ENCODE measurements at regions not wholly inside any gene's neighbourhood (a gene's known extent, or its start where the extent isn't known, plus 50 kb on each side); places are given as distances from the start of the nearest gene placed in this dataset.
"Not testable (repeated sequence)": the region's sequence is repeated elsewhere in the genome, so short reads cannot be mapped to it uniquely, and the experiment has no call there.

DNA sequence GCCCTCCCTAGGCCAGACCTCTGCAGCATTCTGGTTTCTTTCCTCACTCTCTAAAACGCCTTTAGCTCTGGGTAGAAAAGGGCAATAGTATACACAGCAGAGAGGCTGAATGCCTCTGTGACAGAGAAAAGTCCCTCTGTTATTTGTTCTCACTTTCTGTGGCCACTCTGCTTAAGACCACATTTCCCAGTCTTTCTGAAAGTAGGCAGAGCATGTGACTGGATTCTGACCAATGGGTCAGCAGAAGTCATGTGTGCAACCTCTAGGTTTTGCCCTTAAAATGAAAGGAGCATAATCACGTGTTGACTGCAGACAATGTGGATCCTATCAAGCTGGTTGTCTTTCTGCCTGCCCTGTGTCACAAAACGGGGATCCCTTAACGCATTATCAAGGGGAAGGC lies 79.7 kb upstream of the MARK1 start:
- H3K4me1 Mint-ChIP-seq (ENCODE audit: unreplicated experiment) = peaks cover 2% of the 10 kb centered on the region
- H3K27ac Mint-ChIP-seq (ENCODE audit: unreplicated experiment) = no peak overlapping the region
- H3K4me3 Mint-ChIP-seq (ENCODE audit: unreplicated experiment) = no peak overlapping the region
- DNase-seq (ENCODE audit: low spot score) = no peak
- TF ChIP-seq, protein P1, sequence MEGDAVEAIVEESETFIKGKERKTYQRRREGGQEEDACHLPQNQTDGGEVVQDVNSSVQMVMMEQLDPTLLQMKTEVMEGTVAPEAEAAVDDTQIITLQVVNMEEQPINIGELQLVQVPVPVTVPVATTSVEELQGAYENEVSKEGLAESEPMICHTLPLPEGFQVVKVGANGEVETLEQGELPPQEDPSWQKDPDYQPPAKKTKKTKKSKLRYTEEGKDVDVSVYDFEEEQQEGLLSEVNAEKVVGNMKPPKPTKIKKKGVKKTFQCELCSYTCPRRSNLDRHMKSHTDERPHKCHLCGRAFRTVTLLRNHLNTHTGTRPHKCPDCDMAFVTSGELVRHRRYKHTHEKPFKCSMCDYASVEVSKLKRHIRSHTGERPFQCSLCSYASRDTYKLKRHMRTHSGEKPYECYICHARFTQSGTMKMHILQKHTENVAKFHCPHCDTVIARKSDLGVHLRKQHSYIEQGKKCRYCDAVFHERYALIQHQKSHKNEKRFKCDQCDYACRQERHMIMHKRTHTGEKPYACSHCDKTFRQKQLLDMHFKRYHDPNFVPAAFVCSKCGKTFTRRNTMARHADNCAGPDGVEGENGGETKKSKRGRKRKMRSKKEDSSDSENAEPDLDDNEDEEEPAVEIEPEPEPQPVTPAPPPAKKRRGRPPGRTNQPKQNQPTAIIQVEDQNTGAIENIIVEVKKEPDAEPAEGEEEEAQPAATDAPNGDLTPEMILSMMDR (IDR thresholded peaks at IDR 0.05; ENCODE audit: unreplicated experiment) = no peak
- no peaks in the 10 kb centered on the region for H3K9me3 Mint-ChIP-seq (ENCODE audit: unreplicated experiment)
- peaks cover 5% of the 10 kb centered on the region for H3K36me3 Mint-ChIP-seq (ENCODE audit: low read depth, unreplicated experiment)
- H3K27me3 Mint-ChIP-seq (ENCODE audit: unreplicated experiment) = no peaks in the 10 kb centered on the region

DNA sequence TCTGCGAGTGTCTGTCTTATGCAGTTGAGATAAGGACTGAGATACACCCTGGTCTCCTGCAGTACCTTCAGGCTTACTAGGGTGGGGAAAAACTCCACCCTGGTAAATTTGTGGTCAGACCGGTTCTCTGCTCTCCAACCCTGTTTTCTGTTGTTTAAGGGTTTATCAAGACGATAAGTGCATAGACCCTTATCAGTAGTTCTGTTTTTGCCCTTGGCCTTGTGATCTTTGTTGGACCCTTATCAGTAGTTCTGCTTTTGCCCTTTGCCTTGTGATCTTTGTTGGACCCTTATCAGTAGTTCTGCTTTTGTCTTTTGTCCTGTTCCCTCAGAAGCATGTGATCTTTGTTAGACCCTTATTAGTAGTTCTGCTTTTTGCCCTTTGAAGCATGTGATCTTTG lies 83.3 kb upstream of the MARK1 start:
- H3K27ac Mint-ChIP-seq (ENCODE audit: unreplicated experiment); DNase-seq (ENCODE audit: low spot score); H3K9me3 Mint-ChIP-seq (ENCODE audit: unreplicated experiment); H3K4me3 Mint-ChIP-seq (ENCODE audit: unreplicated experiment); H3K36me3 Mint-ChIP-seq (ENCODE audit: low read depth, unreplicated experiment); H3K27me3 Mint-ChIP-seq (ENCODE audit: unreplicated experiment); H3K4me1 Mint-ChIP-seq (ENCODE audit: unreplicated experiment): not testable (repeated sequence)

DNA sequence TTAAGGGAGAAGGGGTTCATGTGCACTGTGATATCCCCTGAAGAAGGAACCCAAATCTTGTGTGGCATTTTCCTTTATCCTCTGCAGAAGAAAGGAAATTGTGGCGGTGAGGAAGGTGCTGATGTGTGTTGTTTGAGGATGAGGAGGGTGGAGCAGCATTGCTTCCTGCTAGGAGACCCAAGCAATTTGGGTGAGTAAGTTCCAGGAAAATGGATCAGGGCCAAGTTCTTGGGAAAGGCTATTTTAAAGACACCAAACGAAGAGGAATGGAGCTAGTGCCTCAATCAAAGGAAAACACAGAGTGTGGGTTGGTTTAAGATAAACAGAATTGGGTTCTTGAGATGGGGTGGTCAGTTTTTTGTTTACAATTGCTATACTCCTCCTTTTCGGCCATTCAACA lies 86.7 kb upstream of the MARK1 start:
- no peak overlapping the region for H3K4me3 Mint-ChIP-seq (ENCODE audit: unreplicated experiment)
- DNase-seq (ENCODE audit: low spot score) = no peak
- H3K4me1 Mint-ChIP-seq (ENCODE audit: unreplicated experiment) = peaks cover 7% of the 10 kb centered on the region
- no peaks in the 10 kb centered on the region for H3K27me3 Mint-ChIP-seq (ENCODE audit: unreplicated experiment)
- H3K27ac Mint-ChIP-seq (ENCODE audit: unreplicated experiment) = no peak overlapping the region
- TF ChIP-seq, protein P1 (IDR thresholded peaks at IDR 0.05; ENCODE audit: unreplicated experiment) = no peak
- peaks cover 5% of the 10 kb centered on the region for H3K36me3 Mint-ChIP-seq (ENCODE audit: low read depth, unreplicated experiment)
- H3K9me3 Mint-ChIP-seq (ENCODE audit: unreplicated experiment) = no peaks in the 10 kb centered on the region

DNA sequence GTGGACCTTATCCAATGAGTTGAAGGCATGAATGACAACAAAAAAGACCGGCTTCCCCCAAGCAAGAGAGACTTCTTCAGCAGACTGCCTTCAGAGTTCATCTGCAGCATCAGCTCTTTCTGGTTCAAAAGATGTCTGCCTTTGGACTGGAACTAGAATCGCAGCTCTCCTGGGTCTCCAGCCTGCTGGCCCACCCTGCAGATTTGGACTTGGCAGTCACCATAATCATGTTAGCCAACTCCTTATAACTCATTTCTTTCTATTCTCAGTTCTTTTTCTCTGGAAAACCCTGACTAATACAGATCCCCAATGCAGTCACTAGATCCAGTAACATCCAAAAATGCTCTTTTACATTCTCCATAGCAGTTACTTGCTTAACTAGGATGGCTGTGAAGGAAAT lies 89.2 kb upstream of the MARK1 start:
- H3K27ac Mint-ChIP-seq (ENCODE audit: unreplicated experiment) = no peak overlapping the region
- no peak for DNase-seq (ENCODE audit: low spot score)
- H3K9me3 Mint-ChIP-seq (ENCODE audit: unreplicated experiment) = no peaks in the 10 kb centered on the region
- H3K27me3 Mint-ChIP-seq (ENCODE audit: unreplicated experiment) = no peaks in the 10 kb centered on the region
- H3K4me3 Mint-ChIP-seq (ENCODE audit: unreplicated experiment) = no peak overlapping the region
- TF ChIP-seq, protein P1 (IDR thresholded peaks at IDR 0.05; ENCODE audit: unreplicated experiment) = no peak
- H3K4me1 Mint-ChIP-seq (ENCODE audit: unreplicated experiment) = peaks cover 7% of the 10 kb centered on the region
- no peaks in the 10 kb centered on the region for H3K36me3 Mint-ChIP-seq (ENCODE audit: low read depth, unreplicated experiment)

DNA sequence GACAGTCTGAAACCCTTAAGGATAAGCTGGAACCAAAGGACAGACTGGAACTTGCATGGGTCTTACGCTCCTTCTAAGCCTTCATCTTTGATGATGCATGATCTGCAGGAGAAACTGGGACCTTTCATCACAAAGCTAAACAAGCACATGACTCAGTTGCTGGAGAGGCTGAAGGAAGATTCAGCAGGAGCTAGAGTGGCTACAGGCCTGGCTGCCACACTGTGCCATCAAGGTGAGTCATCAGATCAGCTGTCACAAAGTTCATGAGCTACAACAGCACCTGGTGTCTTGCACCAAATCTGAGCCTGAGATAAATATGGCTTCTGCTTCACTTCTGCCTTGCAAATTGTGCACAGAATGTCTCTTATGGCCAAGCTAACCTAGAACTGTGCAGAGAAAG lies 95.5 kb upstream of the MARK1 start:
- Mint-ChIP-seq H3K9me3 (ENCODE audit: unreplicated experiment) (no peaks in the 10 kb centered on the region), H3K27me3 (ENCODE audit: unreplicated experiment) (no peaks in the 10 kb centered on the region), H3K36me3 (ENCODE audit: low read depth, unreplicated experiment) (no peaks in the 10 kb centered on the region)

More for the DNA sequence above, 95.5 kb upstream of the MARK1 start:
- no peak for DNase-seq (ENCODE audit: low spot score)
- TF ChIP-seq, protein P1 (IDR thresholded peaks at IDR 0.05; ENCODE audit: unreplicated experiment) = no peak
- H3K4me3 Mint-ChIP-seq (ENCODE audit: unreplicated experiment) = no peak overlapping the region
- no peak overlapping the region for H3K27ac Mint-ChIP-seq (ENCODE audit: unreplicated experiment)
- H3K4me1 Mint-ChIP-seq (ENCODE audit: unreplicated experiment) = peaks cover 10% of the 10 kb centered on the region
